K562 (cell line): ENCODE measurements at regions not wholly inside any gene's neighbourhood (a gene's known extent, or its start where the extent isn't known, plus 50 kb on each side); places are given as distances from the start of the nearest gene placed in this dataset.

Source experiments
- ATAC-seq: fragments of 200-7000 bp; cut with Tn5 transposase; 3 replicates; pipeline ENCODE4 v1.9.1; 2020; ENCODE audit warnings: moderate library complexity
- BruUV-seq: library from RNA; stranded (reverse); fragments of 400-500 nt; replicated peaks from 2 replicates; lab custom pipeline; 2021; lab: Mats Ljungman, UMichigan
- CTCF ChIA-PET: fragments of 300-600 bp; formaldehyde crosslinking; extraction: SDS; loops from one replicate; lab custom pipeline; 2021; ENCODE audit warnings: low intra/inter-chr PET ratio; lab: Yijun Ruan, JAX
- POLR2A ChIA-PET: fragments of 300-600, 350-650 bp; sonication (Branson Sonifier 250); formaldehyde crosslinking; extraction: SDS; loops from one replicate; lab custom pipeline; 2021; ENCODE audit warnings: antibody characterized with exemption, inconsistent platforms; lab: Yijun Ruan, JAX
- DNase-seq, 4 experiments: peaks; one replicate each; pipeline versions ENCODE4 v3.0.0 to v3.0.0-alpha.2; 2011 to 2018; ENCODE audit warnings: low spot score in 3 of 4, mixed read lengths in 3 of 4; ENCODE audit errors: extremely low read depth in 1 of 4
- FAIRE-seq: peaks from 2 replicates; lab custom pipeline; 2011; peaks lifted over from hg19 to GRCh38; lab: Jason Lieb, UNC
- H2AFZ ChIP-seq: 2 replicates; pipeline ENCODE4 v1.6.0; 2011; ENCODE audit warnings: low read depth, low read length, control low read depth, inconsistent platforms
- H3K27ac ChIP-seq: fragments of 200-600 bp; 3 replicates; pipeline ENCODE4 v1.8.0; 2011; ENCODE audit warnings: low read depth, mild to moderate bottlenecking, control low read depth, inconsistent platforms, low read length, moderate library complexity, mixed read lengths; ENCODE audit errors: extremely low read depth
- H3K27me3 ChIP-seq, 2 experiments: fragments of 300-600 bp in 1 of 2; 2 replicates in 1 of 2; 3 replicates in 1 of 2; pipeline versions ENCODE4 v1.6.0 to v1.8.0; 2011; ENCODE audit warnings: inconsistent platforms in 2 of 2, low read length in 2 of 2, mild to moderate bottlenecking in 1 of 2, mixed read lengths in 1 of 2, moderate library complexity in 1 of 2; ENCODE audit not compliant: control insufficient read depth in 2 of 2, insufficient read depth in 2 of 2
- H3K36me3 ChIP-seq: fragments of 300-600 bp; 3 replicates; pipeline ENCODE4 v1.8.0; 2011; ENCODE audit warnings: mild to moderate bottlenecking, low read length, inconsistent platforms; ENCODE audit not compliant: control insufficient read depth, insufficient read depth
- H3K4me1 ChIP-seq, 2 experiments: fragments of 200-600 bp in 1 of 2; replicated peaks in 1 of 2; 2 replicates in 1 of 2; 3 replicates in 1 of 2; pipeline versions ENCODE4 v1.5.1 to v1.8.0; 2011; ENCODE audit warnings: inconsistent platforms in 2 of 2, low read length in 2 of 2, mild to moderate bottlenecking in 1 of 2, mixed read lengths in 1 of 2, moderate library complexity in 1 of 2; ENCODE audit not compliant: control insufficient read depth in 2 of 2, insufficient read depth in 2 of 2
- H3K4me2 ChIP-seq: 2 replicates; pipeline ENCODE4 v1.6.1; 2011; ENCODE audit warnings: low read length, control low read depth, inconsistent platforms, mixed read lengths; ENCODE audit not compliant: insufficient read depth
- H3K4me3 ChIP-seq: fragments of 200-600 bp; sonication (generic), shearing (Covaris generic); 2 replicates; pipeline ENCODE4 v1.5.1; 2016; ENCODE audit warnings: control low read depth, inconsistent platforms
- H3K79me2 ChIP-seq: fragments of 200-600 bp; 3 replicates; pipeline ENCODE4 v1.8.0; 2011; ENCODE audit warnings: low read length, inconsistent platforms; ENCODE audit not compliant: control insufficient read depth, insufficient read depth
- H3K9ac ChIP-seq, 2 experiments: 2 replicates each; pipeline versions ENCODE4 v1.6.0 to v1.6.1; 2011; ENCODE audit warnings: low read depth in 2 of 2, low read length in 2 of 2, control low read depth in 1 of 2, inconsistent platforms in 1 of 2, mild to moderate bottlenecking in 1 of 2, mixed read lengths in 1 of 2; ENCODE audit not compliant: insufficient read depth in 1 of 2
- H3K9me1 ChIP-seq: one replicate; pipeline ENCODE4 v1.6.0; 2011; ENCODE audit warnings: inconsistent platforms, mild to moderate bottlenecking, low read length, moderate library complexity; ENCODE audit not compliant: control insufficient read depth, insufficient read depth
- H3K9me3 ChIP-seq: replicated peaks from 2 replicates; pipeline ENCODE4 v1.5.1; 2011; ENCODE audit warnings: low read depth, low read length, inconsistent platforms; ENCODE audit not compliant: control insufficient read depth, insufficient read depth
- H4K20me1 ChIP-seq: replicated peaks from 2 replicates; pipeline ENCODE4 v1.6.1; 2011; ENCODE audit warnings: low read length, inconsistent platforms, mixed read lengths; ENCODE audit not compliant: control insufficient read depth, insufficient read depth
- CBX2 ChIP-seq: fragments of 200-600 bp; sonication (generic); IDR thresholded peaks from one replicate; pipeline ENCODE4 v1.6.1; 2012; ENCODE audit warnings: mild to moderate bottlenecking, low read length, inconsistent platforms; ENCODE audit not compliant: insufficient read depth, poor library complexity, severe bottlenecking
- CEBPG ChIP-seq, 3 experiments: fragments of 200-800 bp in 1 of 3; sonication (Bioruptor generic) in 1 of 3; sonication (generic) in 1 of 3; formaldehyde crosslinking in 1 of 3; IDR thresholded peaks in 2 of 3; conservative IDR thresholded peaks in 1 of 3; 2 replicates each; pipeline versions ENCODE4 v1.6.1 to v1.8.0; 2016 to 2022; ENCODE audit warnings: missing compliant biosample characterization in 2 of 3, missing genetic modification characterization in 2 of 3, mild to moderate bottlenecking in 1 of 3, missing genetic modification reagents in 1 of 3
- DNMT1 ChIP-seq: fragments of 450-650 bp; IDR thresholded peaks from 2 replicates; pipeline ENCODE4 v1.6.1; 2016; ENCODE audit warnings: antibody characterized with exemption, mild to moderate bottlenecking
- HDAC6 ChIP-seq: IDR thresholded peaks from 2 replicates; pipeline ENCODE4 v1.6.1; 2012; ENCODE audit warnings: low read depth, mild to moderate bottlenecking, control low read depth, inconsistent platforms, low read length, moderate library complexity
- HOXB6 ChIP-seq: fragments of 250-450 bp; sonication (Bioruptor Pico); IDR thresholded peaks from 2 replicates; pipeline ENCODE4 v1.5.1; 2022; ENCODE audit warnings: mild to moderate bottlenecking, borderline replicate concordance
- MECOM ChIP-seq: fragments of 250-450 bp; sonication (Bioruptor Pico); IDR thresholded peaks from 2 replicates; pipeline ENCODE4 v1.8.0; 2022; ENCODE audit warnings: inconsistent platforms
- MTA2 ChIP-seq: fragments of 450-650 bp; IDR thresholded peaks from 2 replicates; pipeline ENCODE4 v1.6.1; 2016; ENCODE audit warnings: low read depth
- NELFE ChIP-seq: IDR thresholded peaks from 2 replicates; pipeline ENCODE4 v1.6.1; 2011; ENCODE audit warnings: mild to moderate bottlenecking; ENCODE audit not compliant: insufficient read depth, insufficient read length
- NFRKB ChIP-seq: fragments of 450-650 bp; IDR thresholded peaks from 2 replicates; pipeline ENCODE4 v1.6.1; 2016; ENCODE audit warnings: low read depth
- SNIP1 ChIP-seq: fragments of 450-650 bp; IDR thresholded peaks from 2 replicates; pipeline ENCODE4 v1.7.1; 2017; ENCODE audit warnings: low read depth, mild to moderate bottlenecking
- SRF ChIP-seq, 2 experiments: fragments of 250-450, 450-650 bp in 1 of 2; sonication (Bioruptor Pico) in 1 of 2; sonication (generic) in 1 of 2; formaldehyde crosslinking; IDR thresholded peaks; 2 replicates each; pipeline versions ENCODE4 v1.5.0 to v1.5.1; 2020 to 2022; ENCODE audit warnings: mild to moderate bottlenecking in 1 of 2, missing genetic modification reagents in 1 of 2
- ZNF12 ChIP-seq: sonication (generic); formaldehyde crosslinking; IDR thresholded peaks from 2 replicates; pipeline ENCODE4 v1.4.0; 2020; ENCODE audit warnings: mild to moderate bottlenecking, missing genetic modification reagents
- ZNF134 ChIP-seq: fragments of 250-450 bp; sonication (Bioruptor Pico); conservative IDR thresholded peaks from 2 replicates; pipeline ENCODE4 v1.4.0; 2020
- ZNF239 ChIP-seq: fragments of 250-450 bp; sonication (Bioruptor Pico); IDR thresholded peaks from 2 replicates; pipeline ENCODE4 v1.4.0; 2020; ENCODE audit warnings: mild to moderate bottlenecking
- ZNF408 ChIP-seq: fragments of 250-450 bp; sonication (Bioruptor Pico); IDR thresholded peaks from 2 replicates; pipeline ENCODE4 v1.4.0; 2020; ENCODE audit warnings: low read depth, mild to moderate bottlenecking, moderate library complexity
- ZNF561 ChIP-seq: fragments of 450-650 bp; formaldehyde crosslinking; conservative IDR thresholded peaks from 2 replicates; pipeline ENCODE4 v1.4.0; 2020; ENCODE audit warnings: mild to moderate bottlenecking, moderate library complexity
- ZNF699 ChIP-seq: fragments of 250-450 bp; sonication (Bioruptor Pico); IDR thresholded peaks from 2 replicates; pipeline ENCODE4 v1.8.0; 2021; ENCODE audit warnings: mild to moderate bottlenecking, moderate library complexity; ENCODE audit not compliant: insufficient replicate concordance
- ZNF76 ChIP-seq: fragments of 250-450 bp; sonication (Bioruptor Pico); IDR thresholded peaks from 2 replicates; pipeline ENCODE4 v1.4.0; 2020; ENCODE audit warnings: mild to moderate bottlenecking, moderate library complexity, borderline replicate concordance
- WGBS: fragments of 100-300 bp; shearing (Covaris generic); methylation state at CpG from one replicate; pipeline ENCODE4 v1.1.6; 2016; ENCODE audit warnings: low coverage, mixed read lengths; ENCODE audit not compliant: insufficient coverage; ENCODE audit errors: missing lambda C conversion rate; 5-methylcytosine and 5-hydroxymethylcytosine counted together
- in situ Hi-C: fragments of 300-500 bp; cut with MboI; formaldehyde crosslinking; loops from 4 replicates; pipeline ENCODE4 v1.15.0; 2018; ENCODE audit warnings: inconsistent platforms, mixed read lengths
- intact Hi-C: fragments of 100-400 bp; cut with micrococcal nuclease; formaldehyde crosslinking; loops from 2 replicates; pipeline ENCODE4 v1.14.2; 2022
- TF ChIP-seq, protein P1 (sequence below): sonication (generic); formaldehyde crosslinking; IDR thresholded peaks from 2 replicates; pipeline ENCODE4 v1.8.0; 2022; ENCODE audit warnings: mild to moderate bottlenecking, low read depth, missing genetic modification reagents
- TF ChIP-seq, protein P2 (sequence below): fragments of 200-800 bp; sonication (Bioruptor generic); IDR thresholded peaks from 2 replicates; pipeline ENCODE4 v1.6.1; 2017; ENCODE audit warnings: missing genetic modification characterization, missing compliant biosample characterization

DNA sequence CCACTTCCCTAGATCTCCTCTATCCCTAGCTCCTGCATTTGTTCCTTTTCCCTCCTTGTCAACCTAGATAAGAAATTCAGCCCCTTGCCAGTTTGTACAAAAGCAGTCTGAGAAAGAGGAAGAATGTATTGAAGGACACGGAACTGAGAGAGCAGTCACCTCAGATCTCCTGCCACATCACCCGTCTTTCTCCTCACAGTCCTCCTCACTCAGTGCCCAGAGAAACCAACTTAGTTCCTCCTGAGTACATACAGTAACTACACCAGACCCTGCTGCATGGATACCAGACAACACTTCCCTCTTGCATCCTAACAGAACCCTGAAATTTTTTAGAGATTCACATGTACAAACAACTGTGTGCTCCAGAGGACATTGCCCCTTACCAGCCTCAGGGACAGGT lies 563.6 kb upstream of the ADAMTS9 start (continued):
- no peak for TF ChIP-seq CEBPG (CRISPR knock-in tag; IDR thresholded peaks at IDR 0.05)
- TF ChIP-seq CEBPG (tag; conservative IDR thresholded peaks at IDR 0.05 in 1 of 2, IDR thresholded peaks at IDR 0.05 in 1 of 2): no peak
- TF ChIP-seq, protein P1, sequence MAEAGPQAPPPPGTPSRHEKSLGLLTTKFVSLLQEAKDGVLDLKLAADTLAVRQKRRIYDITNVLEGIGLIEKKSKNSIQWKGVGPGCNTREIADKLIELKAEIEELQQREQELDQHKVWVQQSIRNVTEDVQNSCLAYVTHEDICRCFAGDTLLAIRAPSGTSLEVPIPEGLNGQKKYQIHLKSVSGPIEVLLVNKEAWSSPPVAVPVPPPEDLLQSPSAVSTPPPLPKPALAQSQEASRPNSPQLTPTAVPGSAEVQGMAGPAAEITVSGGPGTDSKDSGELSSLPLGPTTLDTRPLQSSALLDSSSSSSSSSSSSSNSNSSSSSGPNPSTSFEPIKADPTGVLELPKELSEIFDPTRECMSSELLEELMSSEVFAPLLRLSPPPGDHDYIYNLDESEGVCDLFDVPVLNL: no peak
- no peak for TF ChIP-seq NFRKB
- TF ChIP-seq ZNF408 (CRISPR knock-in tag): no peak
- no peak for TF ChIP-seq DNMT1
- no peak for TF ChIP-seq CBX2

DNA sequence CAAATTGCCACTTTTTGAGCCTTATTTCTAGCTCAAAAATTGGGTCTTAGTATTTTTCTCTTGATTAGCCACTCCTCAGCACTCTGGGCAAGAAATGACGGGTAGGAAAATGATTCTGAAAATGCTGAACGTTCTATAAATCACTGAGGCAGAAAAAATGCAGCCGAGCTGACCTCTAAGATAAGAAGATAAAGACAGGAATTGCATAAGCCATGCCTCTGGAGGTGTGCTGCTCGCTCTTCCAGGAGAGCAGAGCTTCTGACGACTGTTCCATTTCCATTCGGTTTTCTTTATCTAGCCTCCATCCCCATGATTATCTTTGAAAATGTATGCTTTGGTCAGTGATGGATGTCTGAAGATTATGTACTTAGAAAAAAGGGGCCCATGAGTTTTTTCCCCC lies 558.8 kb upstream of the ADAMTS9 start:
- Histone ChIP-seq H3K36me3 (no peaks in the 10 kb centered on the region), H3K4me3 (no peak overlapping the region), H3K4me2 (no peak overlapping the region), H3K79me2 (no peaks in the 10 kb centered on the region), H3K9me3 (no peaks in the 10 kb centered on the region), H3K4me1 (no peaks in the 10 kb centered on the region), H2AFZ (no peak overlapping the region), H4K20me1 (no peaks in the 10 kb centered on the region), H3K27ac (no peak overlapping the region), H3K9me1 (no peaks in the 10 kb centered on the region), H3K27me3 (no peaks in the 10 kb centered on the region; a peak in 1 of 5 replicates), H3K9ac (no peak overlapping the region)
- DNase-seq (no peak), ATAC-seq (no peak), FAIRE-seq (no peak)
- ChIA-PET POLR2A (no interaction called here), CTCF (no interaction called here)
- WGBS: 0% methylated on average over 6 of the region's 6 CpGs
- no TSS peak for BruUV-seq
- intact Hi-C loops (no loop called here), in situ Hi-C loops (no loop called here)
- TF ChIP-seq NELFE (no peak), HDAC6 (no peak), ZNF699 (CRISPR knock-in tag) (no peak), ZNF76 (CRISPR knock-in tag) (no peak), SRF (CRISPR knock-in tag; IDR thresholded peaks at IDR 0.05) (no peak), ZNF239 (no peak), MECOM (CRISPR knock-in tag) (no peak), ZNF12 (CRISPR knock-in tag) (no peak), HOXB6 (CRISPR knock-in tag) (no peak), MTA2 (no peak), ZNF134 (CRISPR knock-in tag) (no peak), SNIP1 (no peak), ZNF561 (CRISPR knock-in tag) (no peak)
- TF ChIP-seq, protein P2, sequence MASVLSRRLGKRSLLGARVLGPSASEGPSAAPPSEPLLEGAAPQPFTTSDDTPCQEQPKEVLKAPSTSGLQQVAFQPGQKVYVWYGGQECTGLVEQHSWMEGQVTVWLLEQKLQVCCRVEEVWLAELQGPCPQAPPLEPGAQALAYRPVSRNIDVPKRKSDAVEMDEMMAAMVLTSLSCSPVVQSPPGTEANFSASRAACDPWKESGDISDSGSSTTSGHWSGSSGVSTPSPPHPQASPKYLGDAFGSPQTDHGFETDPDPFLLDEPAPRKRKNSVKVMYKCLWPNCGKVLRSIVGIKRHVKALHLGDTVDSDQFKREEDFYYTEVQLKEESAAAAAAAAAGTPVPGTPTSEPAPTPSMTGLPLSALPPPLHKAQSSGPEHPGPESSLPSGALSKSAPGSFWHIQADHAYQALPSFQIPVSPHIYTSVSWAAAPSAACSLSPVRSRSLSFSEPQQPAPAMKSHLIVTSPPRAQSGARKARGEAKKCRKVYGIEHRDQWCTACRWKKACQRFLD: no peak
